ENCODE measurements at regions not wholly inside any gene's neighbourhood (a gene's known extent, or its start where the extent isn't known, plus 50 kb on each side); places are given as distances from the start of the nearest gene placed in this dataset.
"Not testable (repeated sequence)": the region's sequence is repeated elsewhere in the genome, so short reads cannot be mapped to it uniquely, and the experiment has no call there.

DNA sequence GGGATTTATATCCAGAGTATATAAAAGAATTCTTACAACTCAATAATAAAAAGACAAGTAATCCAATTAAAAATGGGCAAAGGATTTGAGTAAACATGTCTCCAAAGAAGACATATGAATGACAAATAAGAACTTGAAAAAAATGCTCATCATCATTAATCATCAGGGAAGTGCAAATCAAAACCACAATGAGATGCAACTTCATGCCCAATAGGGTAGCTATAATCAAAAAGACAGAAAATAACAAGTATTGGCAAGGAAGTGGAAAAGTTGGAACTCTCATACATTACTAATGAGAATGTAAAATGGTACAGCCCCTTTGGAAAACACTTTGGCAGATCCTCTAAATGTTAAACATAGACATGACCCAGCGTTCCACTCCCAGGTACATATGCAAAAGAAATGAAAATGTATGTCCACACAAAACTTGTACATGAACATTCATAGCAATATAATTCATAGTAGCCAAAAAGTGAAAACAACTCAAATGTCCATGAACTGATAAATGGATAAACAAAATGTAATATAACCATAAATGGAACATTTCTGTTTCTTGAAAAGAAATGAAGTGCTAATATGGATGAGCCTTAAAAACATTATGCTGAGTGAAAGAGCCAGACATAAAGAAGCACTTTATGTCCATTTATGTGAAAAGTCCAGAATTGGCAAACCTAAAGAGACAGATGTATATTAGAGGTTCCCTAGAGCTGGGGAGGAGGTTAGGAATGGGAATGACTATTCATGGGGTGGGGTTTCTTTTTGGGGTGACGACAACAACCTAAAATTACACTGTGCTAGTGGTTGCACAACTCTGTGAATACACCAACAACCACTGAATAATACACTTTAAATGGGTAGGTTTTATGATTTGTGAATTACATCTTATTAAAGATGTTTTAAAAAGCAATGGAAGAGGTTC, 259.7 kb downstream of the RHOU start:
- DNase-seq, result no peak

DNA sequence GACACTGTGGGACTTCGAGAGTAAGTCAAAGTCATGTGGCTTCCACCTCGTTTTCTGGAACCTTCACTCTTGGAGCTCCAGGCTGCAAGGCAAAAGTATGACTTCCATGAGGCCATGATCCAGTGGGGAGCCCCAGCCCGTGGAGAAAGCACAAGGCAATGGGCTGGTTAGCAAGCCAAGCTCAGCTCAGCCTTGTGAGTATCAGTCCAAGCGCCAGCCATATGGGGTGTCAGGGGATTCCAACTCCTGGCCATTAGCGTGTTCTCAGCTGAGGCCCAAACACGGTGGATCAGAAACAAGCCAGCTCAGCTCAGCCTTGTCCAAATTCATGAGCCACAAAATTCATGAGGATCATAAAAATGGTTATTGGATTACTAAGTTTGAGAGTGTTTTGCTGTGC, 261.0 kb downstream of the RHOU start:
- DNase-seq, result no peak

- no peak for DNase-seq
Observed at GRCh38 chr1:228997721-228998144, 262.5 kb downstream of the RHOU start.

DNA sequence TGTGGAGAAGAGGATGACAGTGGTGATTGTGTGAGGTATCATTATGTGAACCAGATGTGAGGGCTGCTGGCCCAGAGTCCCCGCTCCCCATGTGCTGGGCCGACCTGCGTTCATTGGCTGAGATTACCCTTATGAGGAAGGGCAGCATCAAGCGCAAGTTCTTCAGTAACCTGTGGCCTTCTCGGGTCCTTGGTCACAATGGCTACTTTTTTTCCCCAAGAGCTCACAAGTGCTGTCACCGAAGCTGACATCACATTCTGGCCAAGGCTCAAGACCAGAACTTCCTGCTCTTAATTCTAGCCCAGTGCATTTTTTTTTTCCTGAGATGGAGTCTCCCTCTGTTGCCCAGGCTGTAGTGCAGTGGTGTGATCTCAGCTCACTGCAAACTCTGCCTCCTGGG, 262.9 kb downstream of the RHOU start:
- no peak for DNase-seq

DNA sequence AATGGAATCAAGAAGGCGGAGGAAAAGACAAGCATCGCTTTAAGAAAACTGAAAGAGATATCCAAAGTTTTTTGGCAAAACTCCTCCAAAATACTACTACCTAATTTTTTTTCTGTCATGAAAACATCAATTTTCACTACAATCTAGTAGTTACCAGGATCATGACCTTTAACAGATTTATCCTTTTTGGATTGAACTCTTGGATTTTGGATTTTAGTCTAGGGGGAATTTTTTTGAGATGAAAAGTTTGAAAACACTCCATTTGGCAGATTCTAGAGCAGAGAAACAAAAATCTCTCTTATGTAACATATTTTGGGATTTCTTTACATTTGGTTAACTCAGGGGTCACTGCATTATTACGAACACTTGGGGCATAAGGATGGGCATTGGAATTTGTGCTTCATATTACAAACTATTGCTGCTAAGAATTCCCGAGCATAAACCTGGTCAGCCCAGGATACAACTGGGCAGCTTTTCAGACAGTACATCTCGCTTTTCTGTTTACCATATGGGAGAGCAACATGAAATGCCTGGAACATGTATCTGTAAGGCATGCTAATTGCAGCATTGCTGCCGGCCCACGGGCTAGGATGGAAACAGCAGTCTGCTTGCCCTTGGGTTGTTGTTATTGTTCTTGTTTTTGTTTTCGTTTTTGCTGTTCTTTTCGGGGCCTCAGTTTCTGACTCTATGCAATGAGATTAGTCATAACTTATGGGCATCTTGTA, 264.3 kb downstream of the RHOU start:
- DNase-seq, result no peak

DNA sequence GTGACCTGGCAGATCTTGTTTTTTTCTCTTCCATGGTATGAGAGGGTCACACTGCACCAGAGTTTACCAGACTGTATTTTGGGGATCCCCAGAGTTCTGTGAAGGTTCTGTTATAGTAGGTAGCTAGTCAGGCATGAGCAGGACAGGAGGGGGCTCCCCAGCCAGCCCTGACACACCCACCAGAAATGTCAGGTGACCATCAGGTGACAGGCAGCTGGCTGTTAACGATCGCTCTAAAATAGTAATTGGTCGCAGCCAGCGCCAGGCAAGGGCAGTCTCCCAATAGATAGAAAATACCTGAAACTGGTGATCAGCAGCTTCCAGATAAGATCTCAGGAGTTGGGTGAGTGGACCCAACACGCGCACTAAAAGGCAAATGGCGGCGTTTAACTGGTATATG, 264.9 kb downstream of the RHOU start:
- DNase-seq, result no peak

GRCh38 chr1:229001467-229002011, 266.3 kb downstream of the RHOU start:
- DNase-seq, result no peak

- no peak for DNase-seq
Observed at GRCh38 chr1:229002037-229002436, 266.8 kb downstream of the RHOU start.

DNA sequence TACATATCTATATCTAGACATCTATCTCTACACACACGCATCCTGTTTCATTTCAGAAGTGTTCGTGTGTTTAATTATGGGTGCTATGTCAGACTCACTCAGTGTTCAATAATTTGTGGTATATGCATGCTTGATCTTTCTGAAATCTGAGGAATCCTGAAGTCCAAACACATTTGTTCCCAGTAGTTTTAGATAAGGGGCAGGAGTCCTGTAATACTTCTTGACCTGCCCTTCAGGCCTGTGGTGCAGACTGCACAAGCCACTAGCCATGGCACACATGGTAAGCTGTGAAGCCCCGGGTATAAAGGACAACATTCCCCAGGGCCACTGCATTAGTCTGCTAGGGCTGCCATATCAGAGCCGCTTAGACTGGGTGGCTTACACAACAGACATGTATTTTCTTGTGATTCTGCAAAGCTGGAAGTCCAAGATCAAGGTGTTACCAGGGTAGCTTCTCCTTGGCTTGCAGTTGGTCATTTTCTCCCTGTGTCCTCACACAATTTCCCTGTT, 267.2 kb downstream of the RHOU start:
- DNase-seq, result no peak

- DNase-seq, result peak; percentile 49
Observed at GRCh38 chr1:229003233-229004031, 267.5 kb upstream of the RAB4A start.

DNA sequence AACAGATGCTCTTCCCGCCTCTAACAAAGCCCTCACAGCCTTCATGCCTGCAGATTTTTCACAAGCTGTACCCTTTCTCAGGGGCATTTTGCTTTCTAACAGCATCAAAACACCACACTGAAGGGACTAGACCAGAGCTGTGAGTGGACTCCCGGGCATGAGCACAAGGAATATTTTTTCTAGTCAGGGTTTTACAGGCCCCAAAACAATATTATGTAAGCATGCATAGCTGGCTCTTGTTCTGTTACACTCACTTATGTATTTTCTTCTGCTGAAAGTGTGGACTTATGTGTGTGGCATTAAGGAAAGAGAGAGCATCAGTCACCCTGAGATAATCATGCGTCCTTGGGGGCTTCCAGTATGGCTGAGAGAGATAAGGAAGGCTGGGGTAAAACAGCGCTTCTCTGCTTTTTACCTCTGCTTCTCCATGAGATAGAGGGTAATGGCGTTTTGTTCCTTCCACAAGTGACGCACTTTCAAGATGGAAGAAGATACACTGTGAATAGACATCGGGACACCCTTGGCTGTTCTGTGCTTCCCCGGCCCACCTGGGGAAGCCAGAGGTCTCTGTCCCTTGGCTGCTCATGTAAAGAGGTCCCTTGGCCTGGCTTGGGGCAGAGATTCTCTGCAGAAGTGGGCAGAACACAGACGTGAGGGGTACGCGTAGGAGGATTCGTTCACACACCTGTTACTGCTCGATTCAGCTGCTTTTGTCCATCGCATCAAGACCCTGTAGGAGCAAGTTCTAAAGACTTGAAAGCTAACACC, 266.7 kb upstream of the RAB4A start:
- no peak for DNase-seq

- DNase-seq, result no peak
Observed at GRCh38 chr1:229005097-229005496, 265.8 kb upstream of the RAB4A start.

DNA sequence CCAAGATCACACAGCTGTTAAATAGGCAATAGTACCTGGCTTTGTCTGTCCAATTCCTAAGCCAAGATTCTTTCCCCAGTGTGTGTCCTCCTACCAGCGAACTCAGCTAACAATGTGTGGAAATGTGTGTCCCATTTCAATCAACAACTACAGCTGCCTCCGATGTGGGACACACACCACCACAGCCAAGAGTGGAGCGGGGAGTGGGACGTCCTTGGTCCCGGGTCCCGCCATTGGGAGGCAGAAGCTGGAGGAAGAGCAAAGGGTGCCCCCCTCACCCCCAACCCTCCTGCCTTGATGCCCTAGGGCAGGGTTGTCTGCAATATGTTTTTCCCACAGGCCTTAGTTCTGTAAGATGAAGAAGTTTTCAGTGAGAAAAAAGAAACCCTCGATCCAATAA, 265.4 kb upstream of the RAB4A start:
- DNase-seq, result no peak

- DNase-seq, result no peak
Observed at GRCh38 chr1:229006121-229006870, 264.6 kb upstream of the RAB4A start.

- DNase-seq, result no peak
Observed at GRCh38 chr1:229007167-229007566, 263.7 kb upstream of the RAB4A start.

- DNase-seq, result no peak
Observed at GRCh38 chr1:229007701-229008100, 263.2 kb upstream of the RAB4A start.

GRCh38 chr1:229008347-229008746, 262.6 kb upstream of the RAB4A start:
- not testable (repeated sequence) for DNase-seq

DNA sequence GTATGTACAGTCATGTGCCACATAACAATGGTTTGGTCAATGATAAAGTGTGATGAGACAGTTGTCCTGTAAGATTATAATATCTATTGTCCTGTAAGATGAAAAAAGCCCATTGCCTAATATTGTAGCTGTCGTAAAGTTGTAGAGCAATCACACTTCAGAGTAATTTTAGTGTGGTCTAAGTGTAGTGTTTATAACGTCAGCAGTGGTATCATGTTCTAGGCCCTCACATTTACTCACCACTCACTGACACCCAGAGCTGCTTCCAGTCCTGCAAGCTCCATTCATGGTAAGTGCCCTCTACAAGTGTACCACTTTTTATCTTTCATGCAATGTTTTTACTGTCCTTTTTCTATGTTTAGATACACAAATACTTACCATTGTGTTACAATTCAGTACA, 259.9 kb upstream of the RAB4A start:
- no peak for DNase-seq

DNA sequence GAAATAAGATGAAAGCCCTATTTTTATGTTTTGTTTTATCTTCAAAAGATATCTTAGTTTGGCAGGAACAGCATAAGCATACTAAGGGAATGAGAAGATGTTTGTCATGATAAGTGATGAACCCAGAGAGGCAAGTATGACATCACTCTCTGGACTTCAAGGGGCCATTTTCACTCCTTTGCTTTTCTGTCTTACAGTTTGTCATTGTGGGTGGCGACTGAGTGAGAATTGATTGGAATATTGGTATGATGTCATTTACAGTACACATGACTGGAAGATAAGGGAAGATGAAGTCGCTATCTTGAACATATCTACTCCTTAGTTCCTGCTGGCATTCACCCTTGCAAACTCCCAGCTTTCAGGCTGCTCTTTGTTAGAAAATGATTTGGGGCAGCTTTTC, 258.1 kb upstream of the RAB4A start:
- no peak for DNase-seq

GRCh38 chr1:229013981-229014380, 256.9 kb upstream of the RAB4A start:
- DNase-seq, result no peak

DNA sequence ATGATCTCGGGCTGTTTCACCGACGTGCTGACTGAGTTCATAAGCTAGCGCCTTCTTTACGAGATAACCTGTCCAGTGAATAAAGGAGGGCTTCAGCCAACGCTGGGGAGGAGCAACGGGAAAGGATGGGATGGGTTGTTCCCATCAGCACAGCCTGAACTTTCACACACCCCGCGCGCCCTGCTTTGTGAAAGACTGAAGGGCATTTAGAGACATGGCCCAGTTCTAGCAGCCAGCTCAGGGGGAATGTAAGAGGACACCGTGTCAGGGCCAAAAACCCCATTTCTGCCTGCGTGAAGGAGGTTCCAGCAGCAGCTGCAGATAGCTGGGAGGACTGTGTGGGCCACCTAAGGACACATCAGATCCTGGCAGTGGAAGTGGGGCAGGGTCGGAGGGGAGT, 255.1 kb upstream of the RAB4A start:
- no peak for DNase-seq
